HG03064 (cell line): ENCODE measurements at regions not wholly inside any gene's neighbourhood (a gene's known extent, or its start where the extent isn't known, plus 50 kb on each side); places are given as distances from the start of the nearest gene placed in this dataset.

Experiments used
- ATAC-seq: cut with Tn5 transposase; IDR thresholded peaks from one replicate; pipeline ENCODE4 v1.9.1; 2021; ENCODE audit warnings: low read depth; ENCODE audit not compliant: unreplicated experiment

DNA sequence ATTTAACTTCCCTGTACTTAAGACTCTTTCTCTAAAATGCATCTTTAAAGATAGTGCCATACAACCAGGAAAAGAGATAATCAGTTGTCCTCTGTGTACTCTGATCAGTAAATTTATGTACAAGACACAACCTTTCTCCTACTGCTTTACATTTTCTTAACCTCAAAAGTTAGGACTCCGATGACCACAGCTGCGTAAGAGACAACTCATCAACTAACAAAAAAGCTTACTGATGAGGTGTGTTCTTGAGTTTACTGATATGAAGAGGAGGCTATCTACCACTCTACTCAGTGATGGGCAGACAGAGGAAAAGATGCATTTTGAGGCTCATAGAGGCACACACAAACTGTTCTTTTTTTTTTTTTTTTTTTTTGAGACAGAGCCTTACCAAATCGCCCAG is 71.4 kb upstream of the HIF1A start:
- no peak for ATAC-seq

DNA sequence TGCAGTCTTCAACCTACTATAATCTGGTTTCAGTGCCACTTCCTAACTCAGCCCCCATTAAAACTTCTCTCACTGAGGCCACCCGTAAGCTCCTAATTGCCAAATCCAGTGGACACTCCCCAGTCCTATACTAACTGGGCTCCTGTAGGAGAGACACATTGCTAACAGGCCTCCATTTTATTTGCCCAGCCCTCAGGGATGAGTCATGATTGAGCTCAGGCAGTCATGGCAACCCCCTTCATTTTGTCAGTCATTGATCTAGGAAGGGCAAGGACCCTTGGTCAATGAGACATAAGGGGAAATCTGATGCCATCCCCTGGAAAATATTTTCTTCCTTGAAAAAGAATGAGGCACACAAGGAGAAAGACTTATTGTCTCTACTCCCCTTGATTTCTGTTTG is 70.1 kb upstream of the HIF1A start:
- no peak for ATAC-seq

DNA sequence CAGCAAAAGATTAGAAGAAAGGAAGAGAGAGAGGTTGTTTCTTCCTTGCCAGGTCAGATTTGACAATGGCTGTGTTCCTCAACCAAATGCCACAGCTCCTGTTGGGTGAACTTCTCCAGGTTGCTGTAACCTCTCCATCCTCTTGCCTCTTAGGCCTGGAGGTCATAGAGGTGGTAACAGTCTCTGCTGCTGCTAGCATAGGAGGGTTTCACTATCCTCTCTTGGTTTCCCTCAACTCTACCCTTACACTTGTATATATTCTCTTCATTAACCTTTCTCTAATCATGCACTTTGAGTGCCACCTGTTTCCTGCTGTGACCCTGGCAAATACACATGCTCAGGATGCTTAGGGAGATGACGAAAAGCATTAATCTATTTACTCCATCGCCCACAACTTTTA is 67.7 kb upstream of the HIF1A start:
- ATAC-seq: no peak

DNA sequence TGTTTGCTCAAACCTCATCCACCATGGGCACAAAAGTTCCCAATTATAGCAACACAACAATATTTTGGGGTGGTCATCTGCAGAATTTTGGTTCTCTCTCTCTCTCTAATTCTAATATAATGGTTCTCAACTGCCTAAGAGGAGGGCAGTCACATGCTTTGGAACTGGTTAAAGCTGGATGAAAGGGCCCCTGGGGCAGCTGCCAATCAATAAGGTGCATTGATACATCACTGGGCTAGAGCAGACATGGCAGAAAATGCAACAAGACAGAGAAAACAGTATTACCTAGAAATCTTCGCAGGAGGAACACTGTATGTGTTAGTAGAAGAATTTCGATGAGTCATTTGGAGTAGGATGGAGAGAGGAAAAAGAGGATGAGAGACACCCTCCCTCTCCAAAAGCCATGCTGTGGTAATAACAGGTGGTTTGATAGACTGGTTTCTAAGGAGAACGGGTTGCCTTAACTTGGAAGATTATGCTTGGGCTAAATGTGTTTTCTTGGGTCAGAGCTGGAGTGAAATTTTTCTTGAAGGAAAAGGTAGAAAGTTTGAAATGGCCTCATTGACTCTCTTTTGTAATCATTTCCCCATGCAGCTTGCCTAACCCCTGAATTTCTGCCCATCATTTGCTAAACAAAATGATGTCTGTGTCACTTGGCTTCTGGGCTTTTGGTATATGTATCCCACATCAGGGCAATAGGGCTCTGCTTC is 67.1 kb upstream of the HIF1A start:
- no peak for ATAC-seq

DNA sequence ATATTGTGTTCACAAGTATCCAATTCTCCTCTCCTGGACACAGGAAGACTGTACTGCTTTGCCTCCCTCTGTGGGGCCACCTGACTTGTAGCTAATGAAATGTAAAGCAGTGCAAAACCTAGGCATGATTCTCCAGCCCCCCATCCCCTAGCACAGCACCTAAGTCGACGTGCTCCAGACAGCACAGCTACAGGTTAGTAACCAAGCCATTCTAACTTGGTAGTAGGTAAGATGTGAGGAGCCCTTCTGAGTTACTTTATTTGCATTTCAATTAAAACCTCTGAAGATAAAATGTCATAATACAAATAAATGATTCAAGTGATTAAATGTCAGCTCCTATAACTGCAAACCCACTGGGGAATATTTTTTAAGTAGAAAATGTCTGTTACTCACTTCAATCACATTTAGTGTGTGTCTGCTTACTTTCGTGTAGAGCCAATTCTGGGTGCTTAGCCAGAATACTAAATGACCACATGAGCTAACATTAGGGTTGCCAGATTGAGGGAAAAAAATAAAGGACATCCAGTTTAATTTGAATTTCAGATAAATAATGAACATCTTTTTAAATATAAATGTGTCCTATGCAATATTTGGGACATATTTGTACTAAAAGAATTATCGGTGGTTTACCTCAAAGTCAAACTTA is 64.8 kb upstream of the HIF1A start:
- no peak for ATAC-seq

- ATAC-seq: no peak
Measured at GRCh38 chr14:61631045-61631687, 64.1 kb upstream of the HIF1A start.

DNA sequence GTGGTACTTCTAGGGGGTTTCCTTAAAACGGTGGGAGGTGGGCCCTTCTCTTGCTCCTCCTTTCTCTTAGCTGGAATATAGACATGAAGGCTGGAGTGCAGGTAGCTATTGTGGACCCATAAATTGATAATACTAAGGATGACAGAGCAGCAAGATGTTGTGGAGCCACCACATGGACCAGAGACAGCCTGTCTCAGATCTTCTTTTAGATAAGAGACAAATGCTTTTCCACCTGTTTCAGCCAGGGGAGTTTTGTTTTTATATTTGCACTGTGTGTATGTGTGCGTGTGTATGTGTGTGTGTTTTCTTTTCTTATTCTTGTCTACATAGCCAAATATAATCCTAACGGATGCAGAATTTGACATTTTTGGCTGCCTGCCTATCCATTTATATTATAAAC is 62.9 kb upstream of the HIF1A start:
- no peak for ATAC-seq

DNA sequence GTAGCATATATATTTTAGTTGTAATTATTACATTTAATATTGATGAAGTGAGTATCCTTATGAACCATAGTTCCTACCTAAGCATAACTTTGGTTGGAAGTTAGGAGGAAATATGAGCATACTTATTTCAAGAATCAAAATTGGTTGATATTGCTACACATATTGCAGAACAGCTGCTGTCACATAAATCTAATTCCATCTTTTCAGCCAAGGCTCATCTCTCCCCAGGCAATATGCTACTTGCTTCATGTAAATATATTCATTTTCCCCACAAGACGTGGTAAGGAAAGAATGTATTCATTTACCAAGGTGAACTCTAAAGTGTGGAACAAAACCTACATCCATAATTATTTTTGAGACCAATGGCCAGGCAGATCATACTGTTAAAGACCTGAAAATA is 62.5 kb upstream of the HIF1A start:
- ATAC-seq: no peak

GRCh38 chr14:61636291-61636690 is 59.0 kb upstream of the HIF1A start:
- no peak for ATAC-seq

- no peak for ATAC-seq
Measured at GRCh38 chr14:61636779-61637178, 58.5 kb upstream of the HIF1A start.

- ATAC-seq: no peak
Measured at GRCh38 chr14:61638595-61639387, 56.5 kb upstream of the HIF1A start.

DNA sequence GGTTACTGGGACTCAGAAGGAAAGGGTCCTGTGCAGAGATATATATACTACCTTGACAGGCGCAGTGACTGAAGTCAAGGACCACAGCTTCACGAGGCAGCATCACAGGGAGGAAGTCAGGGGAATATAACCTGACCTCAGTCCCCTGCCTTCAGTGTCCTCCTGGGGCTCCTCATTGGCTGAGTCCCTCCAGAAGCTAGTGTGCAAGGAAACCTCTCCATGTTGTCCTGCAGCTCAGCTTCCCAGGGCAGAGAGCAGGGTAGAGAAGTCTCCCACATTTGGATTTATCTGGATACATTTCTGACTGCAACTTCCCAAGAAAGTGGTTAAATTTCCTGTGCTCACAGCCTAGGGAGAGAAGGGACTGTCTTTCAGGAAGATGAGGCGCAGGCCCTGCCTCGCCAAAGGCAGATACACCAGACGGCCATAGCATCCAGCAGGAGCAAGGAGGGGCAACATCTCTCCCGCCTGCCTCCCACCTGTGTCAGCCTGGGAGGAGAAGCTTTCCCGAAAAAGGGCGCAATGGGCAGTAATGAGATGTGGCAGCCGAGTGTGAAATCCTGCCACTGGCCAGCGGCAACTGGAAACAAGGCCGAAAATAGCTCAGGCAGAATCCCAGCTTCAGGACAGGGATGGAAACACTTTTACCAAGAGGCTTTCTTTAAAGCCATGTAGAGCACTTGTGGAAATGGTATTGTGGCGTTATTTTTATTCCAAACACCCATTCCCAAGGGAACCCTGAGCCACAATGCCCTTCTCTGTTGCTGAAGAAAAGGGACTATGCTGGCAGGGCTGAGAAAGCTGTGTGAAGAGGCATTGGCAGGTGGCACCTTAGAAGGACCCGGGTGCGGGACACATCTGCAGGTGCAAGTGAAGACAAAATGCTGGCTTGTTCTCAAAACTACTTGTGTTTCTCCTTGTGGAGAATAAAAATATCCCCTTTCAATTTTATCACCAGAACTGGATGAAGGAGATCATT is 54.9 kb upstream of the HIF1A start:
- no peak for ATAC-seq

DNA sequence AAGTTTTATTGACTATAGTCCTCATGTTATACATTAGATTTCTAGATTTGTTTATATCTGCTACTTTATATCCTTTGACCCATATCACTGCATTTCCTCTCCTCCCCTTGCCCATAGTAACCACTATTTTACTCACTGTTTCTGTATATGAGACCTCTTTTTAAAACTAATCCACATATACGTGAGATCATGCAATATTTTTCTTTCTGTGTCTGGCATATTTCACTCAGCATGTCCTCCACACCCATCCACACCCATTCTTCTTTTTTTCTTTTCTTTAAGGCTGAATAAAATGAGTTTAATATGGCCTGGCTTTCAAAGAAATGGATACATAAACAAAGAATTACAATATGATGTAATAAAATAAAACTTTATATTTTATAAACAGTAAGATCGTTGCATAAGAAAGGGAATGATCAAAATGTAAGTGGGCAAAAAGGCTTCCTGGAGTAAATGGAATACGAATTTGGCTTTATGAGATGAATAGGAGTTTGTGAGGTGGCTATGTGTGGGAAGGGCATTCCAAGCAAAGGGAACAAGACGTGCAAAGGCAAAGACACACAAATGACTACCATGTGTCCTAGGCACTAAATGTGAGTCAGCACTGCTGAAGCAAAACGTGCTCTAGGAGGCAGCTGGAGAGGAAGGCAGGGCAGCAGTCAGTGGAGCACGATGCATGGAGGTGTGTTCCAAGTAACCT is 53.2 kb upstream of the HIF1A start:
- ATAC-seq: no peak

GRCh38 chr14:61642614-61642982 is 52.7 kb upstream of the HIF1A start:
- no peak for ATAC-seq

DNA sequence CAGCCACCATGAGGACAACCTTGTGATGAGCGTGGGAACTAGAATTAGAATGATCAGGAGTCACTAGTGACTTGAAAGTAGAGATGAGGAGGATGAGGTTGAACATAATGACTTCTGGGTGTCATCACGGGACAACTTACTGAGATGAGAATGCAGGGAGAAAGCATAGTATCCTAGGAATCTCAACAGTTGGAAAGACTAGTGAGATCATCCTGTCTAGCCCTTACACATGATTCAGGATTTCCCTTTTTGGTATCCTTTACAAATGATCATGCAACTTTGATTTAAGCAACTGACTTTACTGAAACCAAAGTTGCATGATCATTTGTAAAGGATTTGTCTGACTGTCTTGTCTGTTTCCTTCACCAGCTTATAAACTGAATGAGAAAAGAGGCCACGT is 51.8 kb upstream of the HIF1A start:
- no peak for ATAC-seq

DNA sequence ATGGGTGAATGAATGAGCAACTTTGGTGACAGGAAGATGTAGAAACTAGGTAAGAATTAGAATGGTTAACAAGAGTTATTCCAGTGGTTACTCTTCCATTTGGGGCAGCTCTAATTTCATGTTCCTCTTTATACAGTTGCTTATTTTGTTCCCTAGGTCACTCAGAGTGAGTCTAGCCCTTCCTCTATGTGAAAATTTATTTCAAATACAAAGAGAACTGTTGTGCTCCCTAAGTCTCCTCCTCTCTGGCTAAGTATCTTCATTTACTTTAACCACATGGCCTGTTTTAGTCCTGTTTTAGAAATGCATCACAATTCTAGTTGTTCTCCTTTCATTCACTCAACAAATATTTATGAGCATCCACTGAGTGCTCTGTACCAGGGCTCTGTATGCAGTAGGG is 51.1 kb upstream of the HIF1A start:
- ATAC-seq: no peak

- no peak for ATAC-seq
Measured at GRCh38 chr14:61644834-61645233, 50.5 kb upstream of the HIF1A start.

- ATAC-seq: no peak
Measured at GRCh38 chr14:61645247-61645646, 50.1 kb upstream of the HIF1A start.
